NOMO-1 treated with DMSO at 0.1 percent for 48 hours (cell line): ENCODE measurements at regions not wholly inside any gene's neighbourhood (a gene's known extent, or its start where the extent isn't known, plus 50 kb on each side); places are given as distances from the start of the nearest gene placed in this dataset.

Experiments used
- DNase-seq: peaks from one replicate; lab custom pipeline; 2025; ENCODE audit not compliant: unreplicated experiment; lab: John Stamatoyannopoulos, UW

DNA sequence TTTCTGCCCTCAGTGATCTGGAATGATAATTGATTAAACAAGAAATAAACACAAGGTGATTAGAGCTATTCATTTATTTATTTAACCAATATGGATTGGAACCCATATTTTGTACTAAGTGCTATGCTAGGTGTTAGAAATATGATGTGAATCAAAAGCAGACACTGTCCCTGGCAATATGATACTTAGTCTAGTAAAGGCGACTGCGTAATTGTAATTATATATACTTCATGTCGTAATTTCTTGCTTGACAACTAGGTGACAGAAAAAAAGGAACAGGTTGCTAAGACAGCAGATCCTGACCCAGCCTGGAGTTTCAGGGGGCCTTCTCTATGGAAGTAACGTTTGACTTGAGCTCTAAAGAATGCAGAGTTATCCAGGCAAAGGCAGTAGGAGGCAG, 236.5 kb upstream of the F9 start:
- peak; percentile 35 for DNase-seq

DNA sequence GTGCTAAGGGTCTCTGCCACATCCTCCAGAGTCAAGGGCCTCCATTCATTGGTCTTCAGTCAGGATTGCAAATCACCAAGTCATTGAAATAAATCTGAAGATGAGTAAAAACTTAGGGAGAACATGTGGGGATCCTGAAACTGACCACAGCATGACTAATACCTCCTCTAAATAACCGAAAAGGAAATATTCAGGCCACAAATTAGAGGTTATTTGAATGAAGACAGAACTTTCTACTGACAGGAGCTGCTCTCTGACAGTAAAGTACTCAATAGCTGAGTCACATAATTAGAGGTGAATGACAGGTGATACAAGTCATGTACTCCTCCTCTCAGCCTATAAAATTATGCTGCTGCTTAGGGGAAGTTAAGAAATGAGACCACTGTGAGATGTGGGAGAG, 240.2 kb upstream of the F9 start:
- peak; percentile 84 for DNase-seq

GRCh38 chrX:139287155-139287924, 243.2 kb upstream of the F9 start:
- no peak for DNase-seq

DNA sequence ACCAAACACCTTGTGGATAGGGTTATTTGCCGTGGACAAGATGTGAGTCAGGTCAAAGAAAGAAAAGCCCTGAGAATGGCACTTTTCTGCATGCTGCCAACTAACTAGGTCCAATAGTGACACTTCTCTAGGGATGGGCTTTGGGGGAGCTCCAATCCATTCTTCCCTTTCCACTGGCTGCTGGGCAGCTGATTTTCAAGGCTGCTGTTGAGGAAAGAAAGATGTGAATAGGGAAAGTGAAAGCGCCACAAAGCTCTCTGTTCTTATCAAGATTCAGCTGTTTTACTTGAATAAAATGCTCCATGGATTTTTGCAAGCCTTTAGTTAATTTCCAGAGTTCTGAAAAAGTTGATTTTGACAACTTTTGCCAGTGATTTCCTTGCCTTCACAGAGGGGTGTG, 244.2 kb upstream of the F9 start:
- no peak for DNase-seq

DNA sequence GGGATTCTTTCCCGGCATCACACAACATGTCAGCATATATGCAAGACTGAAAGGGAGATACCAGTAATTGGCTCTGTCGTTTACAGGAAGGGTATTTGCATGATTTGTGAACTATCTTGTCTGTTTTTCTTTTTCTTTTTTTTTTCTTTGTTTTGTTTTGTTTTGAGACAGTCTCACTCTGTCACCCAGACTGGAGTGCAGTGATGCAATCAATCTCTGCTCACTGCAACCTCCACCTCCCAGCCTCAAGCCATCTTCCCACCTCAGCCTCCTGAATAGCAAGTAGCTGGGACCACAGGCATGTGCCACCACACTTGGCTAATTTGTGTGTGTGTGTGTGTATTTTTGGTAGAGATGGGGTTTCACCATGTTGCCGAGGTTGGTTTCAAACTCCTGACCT, 262.7 kb upstream of the F9 start:
- no peak for DNase-seq

DNA sequence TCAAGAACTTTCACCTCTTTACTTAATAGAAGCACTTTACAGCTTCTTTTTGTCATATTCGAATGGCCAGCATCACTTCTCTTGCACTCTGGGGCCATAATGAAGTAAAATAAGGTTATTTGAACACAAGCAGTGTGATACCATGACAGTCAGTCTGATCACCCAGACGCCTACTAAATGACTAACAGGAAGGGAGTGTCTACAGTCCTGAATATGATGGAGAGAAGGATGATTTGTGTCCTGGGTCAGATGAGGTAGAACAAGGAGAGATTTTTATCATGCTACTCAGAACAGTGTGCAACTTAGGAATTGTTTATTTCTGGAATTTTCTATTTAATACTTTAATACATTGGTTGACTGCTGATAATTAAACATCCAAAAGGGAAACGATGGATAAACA, 284.2 kb upstream of the F9 start:
- no peak for DNase-seq

- no peak for DNase-seq
These were observed 293.4 kb upstream of the F9 start for GRCh38 chrX:139237141-139237540.

DNA sequence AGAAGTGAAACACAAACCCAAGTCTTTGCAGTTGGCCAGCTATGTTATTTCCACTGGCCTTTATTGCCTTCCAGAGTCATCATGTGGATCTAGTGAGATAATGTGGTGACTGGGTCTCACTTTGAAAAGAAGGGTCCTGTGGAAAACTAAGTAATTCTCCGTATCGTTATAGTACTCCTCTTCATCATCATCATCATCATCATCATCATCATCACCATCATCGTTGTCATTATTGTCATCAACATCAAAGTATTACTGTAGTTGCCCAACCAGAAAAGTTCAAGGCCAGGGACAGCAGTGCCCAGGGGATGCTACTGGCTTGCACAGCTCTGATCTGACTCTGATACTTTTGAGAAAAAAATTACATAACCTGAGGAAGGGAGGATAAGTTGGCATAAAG, 295.6 kb upstream of the F9 start:
- no peak for DNase-seq

GRCh38 chrX:139224953-139225665, 305.4 kb upstream of the F9 start:
- DNase-seq: no peak

DNA sequence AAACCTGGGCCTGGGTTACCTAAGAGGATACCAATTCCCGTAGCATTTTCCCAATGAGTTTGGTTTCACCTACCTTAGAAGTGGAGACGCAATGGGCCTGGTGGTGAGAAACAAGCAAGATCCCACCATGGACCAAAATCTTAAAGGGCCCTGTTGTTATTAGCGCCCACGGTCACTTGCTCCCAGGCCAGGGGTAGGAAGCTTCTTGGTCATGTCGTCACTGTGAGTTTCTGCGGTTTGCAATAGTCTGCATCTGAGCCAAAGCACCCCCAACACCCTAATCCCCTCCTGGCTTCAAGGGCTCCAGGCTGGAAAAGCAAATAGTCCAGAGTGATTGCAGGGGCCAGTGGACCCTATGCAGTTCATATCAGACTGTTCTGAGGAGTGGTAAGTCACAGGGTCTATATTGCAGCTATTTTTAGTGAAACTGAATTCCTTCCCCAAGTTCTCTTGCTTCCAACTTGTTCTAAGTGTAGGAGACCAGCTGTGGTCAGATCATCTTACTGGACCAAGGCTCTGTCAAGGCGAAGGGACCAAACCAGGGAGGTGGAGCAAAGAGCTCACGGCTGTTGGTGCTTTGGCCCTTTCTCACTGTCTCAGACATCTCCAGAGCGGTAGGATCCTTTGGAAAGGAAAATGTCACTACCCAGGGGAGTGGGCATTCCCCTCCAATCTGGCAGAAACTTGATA, 307.9 kb upstream of the F9 start:
- no peak for DNase-seq

- peak; percentile 0 for DNase-seq
These were observed 317.3 kb upstream of the F9 start for GRCh38 chrX:139213241-139213709.

DNA sequence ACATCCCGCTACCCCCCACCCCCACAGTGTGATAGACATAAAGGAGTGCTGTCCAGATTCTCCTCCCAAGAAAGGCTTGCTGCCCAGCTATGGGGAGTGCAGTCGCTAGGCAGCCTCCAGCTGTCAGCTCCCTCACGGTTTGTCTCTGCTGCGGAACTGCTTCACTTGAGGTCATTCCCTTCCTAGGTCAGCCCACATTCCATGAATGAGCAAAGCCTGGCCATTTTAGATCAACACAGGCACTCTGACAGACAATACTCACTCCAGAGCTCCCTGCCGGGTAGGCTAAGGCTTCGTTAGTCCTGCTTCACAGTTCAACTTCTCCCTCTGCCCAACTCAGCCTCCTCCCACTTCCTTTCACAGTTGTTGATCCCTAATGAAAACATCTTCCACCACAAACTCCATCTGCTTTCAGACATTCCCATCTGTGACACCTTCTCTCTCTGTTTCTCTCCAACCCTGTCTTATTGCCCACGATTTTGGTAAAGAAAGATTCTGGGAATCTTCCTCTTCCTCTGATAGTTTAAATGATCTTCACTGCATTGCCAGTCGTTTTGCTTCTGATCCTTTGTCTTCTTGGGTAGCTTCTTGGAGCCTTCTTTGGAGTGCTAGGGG, 318.9 kb upstream of the F9 start:
- DNase-seq: no peak

- DNase-seq: no peak
These were observed 321.2 kb upstream of the F9 start for GRCh38 chrX:139209342-139209741.

GRCh38 chrX:139207655-139208054, 322.9 kb upstream of the F9 start:
- no peak for DNase-seq

- no peak for DNase-seq
These were observed 323.6 kb upstream of the F9 start for GRCh38 chrX:139206914-139207313.

- no peak for DNase-seq
These were observed 325.5 kb upstream of the F9 start for GRCh38 chrX:139204898-139205667.

DNA sequence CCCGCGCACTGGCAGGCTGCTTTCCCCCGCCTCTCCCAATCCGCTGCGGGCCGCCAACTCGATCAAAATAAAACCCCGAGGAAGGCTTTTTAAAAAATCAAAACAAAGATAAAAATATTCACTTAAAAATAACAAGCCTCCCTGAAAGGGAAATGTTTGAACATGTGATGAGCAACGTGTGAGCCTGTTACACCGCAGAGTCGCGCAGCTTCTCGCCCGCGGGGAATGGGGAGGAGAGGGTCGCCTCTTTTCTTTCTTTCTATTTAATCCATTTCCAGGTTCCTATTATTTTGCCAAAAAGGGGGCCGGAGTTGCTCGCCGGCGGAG, 326.0 kb upstream of the F9 start:
- DNase-seq: no peak

- no peak for DNase-seq
These were observed 326.6 kb upstream of the F9 start for GRCh38 chrX:139203651-139204570.

DNA sequence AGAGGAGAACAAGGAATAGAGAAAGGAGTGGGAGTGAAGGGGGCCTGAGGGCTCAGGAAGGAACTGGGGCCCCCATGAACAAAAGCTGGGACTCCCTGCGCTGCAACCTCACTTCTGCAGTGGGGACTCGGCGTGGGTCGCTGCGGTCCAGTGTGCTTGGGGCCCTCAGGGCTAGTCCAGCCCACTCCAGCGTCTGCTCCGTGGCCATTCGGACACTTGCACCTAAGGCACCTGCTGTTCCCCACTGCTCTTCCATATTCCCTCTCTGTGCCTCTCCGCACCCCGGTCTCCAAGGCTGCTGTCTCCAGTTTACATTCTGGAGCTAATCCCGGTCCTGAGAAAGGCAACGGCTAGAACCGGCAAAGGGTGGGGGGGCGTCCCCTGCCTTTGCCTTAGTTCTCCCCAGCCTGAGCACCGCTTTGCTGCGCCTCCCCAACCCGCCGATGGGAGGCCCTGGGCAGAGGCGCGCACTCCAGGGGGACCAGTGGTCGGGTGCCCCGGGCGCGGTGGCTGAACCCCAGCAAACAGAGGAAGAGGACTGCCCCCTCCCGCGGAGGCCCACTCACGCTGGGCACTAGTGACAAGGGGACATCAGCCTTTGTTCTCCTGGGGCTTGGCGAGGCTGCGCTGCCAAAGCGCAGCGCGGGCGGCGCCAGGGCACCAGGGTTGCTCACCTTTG, 327.7 kb upstream of the F9 start:
- DNase-seq: no peak
